Sciatic nerve (tissue), 2 donors: ENCODE measurements at regions not wholly inside any gene's neighbourhood (a gene's known extent, or its start where the extent isn't known, plus 50 kb on each side); places are given as distances from the start of the nearest gene placed in this dataset.
"Not testable (repeated sequence)": the region's sequence is repeated elsewhere in the genome, so short reads cannot be mapped to it uniquely, and the experiment has no call there.

Experiments
- ATAC-seq: fragments of 200-7000 bp; cut with Tn5 transposase; one replicate; pipeline ENCODE4 v1.9.1; 2020; ENCODE audit warnings: mild to moderate bottlenecking, moderate library complexity
- DNase-seq: peaks from one replicate; pipeline ENCODE4 v3.0.0-alpha.2; 2020; ENCODE audit warnings: low spot score
- intact Hi-C: fragments of 100-400 bp; cut with DNase I; formaldehyde crosslinking; loops from one replicate; pipeline ENCODE4 v1.14.2; 2022
- donor health status: DM: no; HTN: no; CAD: no.
- donor health status: DM: no; HTN: no; CAD: no.

DNA sequence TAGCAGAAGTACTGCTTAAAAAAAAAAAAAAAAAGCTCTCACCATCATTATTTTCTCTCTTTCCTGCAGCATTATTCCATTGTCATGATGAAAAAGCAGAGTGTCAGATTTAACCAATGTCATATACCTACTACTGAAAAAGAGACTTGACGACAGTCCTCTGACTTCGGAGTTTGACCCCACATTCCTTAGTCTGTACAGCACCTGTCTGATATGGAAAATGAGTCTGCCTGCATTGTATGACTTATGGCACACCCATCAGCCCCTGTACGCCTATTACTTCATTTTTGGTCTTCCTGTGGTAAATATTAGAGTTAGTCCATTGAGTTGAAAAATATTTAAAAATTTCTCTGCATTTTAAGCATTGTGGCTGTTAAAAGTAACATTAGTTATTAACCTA, 54.5 kb upstream of the NOX4 start:
- intact Hi-C loops = no loop called here
- DNase-seq (no peak), ATAC-seq (no peak)

DNA sequence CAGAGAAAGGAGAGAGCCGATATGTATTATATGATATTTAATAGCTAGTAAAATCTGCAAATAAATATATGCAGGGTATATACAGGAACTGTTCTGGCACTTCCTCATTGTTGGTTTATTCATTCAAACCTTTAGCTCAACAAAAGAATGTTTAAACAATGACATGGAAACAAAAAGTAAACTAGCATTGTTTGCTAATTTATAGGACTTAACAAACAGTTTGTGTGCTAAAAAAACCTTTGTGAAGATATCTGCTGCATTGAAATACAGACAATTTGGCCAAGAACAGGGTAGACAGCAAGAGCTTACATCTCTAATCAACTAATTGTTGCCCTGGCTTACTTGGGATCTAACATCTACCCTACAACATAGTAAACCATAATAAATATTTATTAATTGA, 64.6 kb upstream of the NOX4 start:
- ATAC-seq, intact Hi-C loops, DNase-seq: not testable (repeated sequence)

DNA sequence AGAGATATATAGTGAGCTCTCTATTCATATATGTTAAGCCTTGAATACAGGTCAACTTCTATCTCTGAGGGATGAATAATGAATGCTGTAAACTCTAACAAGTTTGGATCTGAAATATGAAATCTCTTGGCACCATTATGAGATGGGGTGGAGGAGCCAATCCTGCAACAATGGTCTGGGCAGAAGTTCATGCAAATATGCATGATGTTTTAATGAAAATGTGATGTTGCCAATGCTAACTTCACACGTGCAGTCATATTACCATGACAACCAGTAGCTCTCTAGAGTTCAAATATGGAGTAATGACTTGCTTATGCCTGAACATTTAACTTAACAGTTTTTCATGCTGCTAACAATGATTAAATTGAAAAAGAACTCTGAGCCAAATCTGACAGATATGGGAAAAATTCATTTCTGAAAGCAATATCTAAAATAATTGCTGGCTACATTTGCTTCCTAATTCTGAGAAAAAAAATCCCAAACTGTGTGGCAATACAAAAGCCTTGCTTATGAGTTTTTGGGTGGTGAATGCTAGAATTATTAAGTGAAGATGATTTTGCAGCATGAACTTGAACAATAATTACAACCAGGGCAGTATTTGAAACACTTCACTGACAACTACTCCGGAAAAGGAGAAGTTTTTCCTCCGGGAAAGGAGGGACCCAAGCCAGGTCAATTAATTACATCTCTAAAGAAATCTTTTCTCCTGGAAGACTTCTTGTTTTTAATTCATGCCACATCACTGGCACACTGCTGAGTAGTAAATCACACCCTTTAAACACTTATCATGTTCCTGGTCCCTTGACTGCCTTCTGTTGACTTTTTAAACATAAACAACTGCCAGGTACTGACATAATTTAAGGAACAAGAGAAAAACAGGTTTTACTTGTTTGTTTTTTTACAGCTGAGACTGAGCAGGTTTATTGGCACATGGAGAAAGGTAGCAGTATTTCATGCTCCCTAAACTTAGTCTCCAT, 65.8 kb upstream of the NOX4 start:
- DNase-seq, intact Hi-C loops: not testable (repeated sequence)
- peak; percentile 34 for ATAC-seq

DNA sequence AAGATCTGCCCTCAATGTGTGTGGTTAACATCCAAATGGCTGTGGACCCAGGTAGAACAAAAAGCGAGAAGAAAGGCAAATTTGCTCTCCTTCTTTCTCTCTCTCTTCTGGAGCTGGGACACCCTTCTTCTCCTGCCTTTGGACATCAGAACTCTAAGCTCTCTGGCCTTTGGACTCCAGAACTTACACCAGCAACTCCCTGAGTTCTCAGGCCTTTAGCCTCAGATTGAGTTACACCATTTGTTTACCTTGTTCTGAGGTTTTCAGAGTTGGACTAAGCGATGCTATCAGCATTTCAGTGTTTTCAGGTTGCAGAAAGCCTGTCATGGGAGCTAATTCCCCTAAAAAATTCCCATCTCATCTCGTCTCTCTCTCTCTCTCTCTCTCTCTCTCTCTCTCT, 69.4 kb upstream of the NOX4 start:
- DNase-seq, intact Hi-C loops, ATAC-seq: not testable (repeated sequence)

DNA sequence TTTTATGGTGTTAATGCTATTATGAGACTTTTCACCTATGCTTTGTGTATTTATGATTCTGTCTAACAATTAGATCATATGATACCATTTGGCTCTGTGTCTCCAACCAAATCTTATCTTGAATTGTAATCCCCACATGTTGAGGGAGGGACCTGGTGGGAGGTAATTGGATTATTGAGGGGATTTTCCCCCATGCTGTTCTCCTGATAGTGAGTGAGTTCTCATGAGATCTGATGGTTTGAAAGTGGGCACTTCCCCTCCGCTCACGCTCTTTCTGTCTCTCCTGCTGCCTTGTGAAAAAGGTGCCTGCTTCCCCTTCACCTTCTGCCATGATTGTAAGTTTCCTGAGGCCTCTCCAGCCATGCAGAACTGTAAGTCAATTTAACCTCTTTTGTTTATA, 71.6 kb upstream of the NOX4 start:
- DNase-seq, ATAC-seq, intact Hi-C loops: not testable (repeated sequence)

DNA sequence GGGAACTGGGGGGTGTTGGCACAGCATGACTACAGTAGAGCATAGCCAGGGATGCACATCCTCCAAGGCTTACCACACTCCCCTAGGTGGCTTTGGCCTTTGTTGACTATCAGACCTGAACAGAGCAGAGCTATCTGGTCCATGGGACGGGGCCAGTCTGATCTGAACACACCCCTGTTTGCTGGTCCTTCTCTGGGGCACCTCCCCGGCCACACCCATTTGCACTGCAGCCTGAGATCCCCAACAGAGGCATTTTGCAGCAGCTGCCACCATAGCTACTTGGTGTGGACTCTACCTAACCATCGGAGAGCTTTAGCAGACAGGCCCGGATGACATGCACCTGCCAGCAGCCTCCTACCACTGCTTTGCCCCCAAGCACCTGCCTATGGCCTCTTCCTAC, 75.8 kb upstream of the NOX4 start:
- intact Hi-C loops = no loop called here
- ATAC-seq (no peak), DNase-seq (no peak)

DNA sequence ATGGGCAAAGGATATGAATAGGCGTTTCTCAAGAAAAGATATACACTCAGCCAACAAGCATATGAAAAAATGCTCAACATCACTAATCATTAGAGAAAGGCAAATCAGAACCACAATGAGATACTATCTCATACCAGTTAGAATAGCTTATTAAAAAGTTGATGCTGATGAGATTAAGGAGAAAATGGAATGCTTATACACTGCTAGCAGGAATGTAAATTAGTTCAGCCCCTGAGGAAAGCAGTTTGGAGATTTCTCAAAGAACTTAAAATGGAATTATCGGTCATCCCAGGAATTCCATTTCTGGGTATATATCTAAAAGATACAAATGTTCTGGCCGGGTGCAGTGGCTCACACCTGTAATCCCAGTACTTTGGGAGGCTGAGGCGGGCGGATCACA, 78.2 kb upstream of the NOX4 start:
- ATAC-seq, DNase-seq, intact Hi-C loops: not testable (repeated sequence)

DNA sequence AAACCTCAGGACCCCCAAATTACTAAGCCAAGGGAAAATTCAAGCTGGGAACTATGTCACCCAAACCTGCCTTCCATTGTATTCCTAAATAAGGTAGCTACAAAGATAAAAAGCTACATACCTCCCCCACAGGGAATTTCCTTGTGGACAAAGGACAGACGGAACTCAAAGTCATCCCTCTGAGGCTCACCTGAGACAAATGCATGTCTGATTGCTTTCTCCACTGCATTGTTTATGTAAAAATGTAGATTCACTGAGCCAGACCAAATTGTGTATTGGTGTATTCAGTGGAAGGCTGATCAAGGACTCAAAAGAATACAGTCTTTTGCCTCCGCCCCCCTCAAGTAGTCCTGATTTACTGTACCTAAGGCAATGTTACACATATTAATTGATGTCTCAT, 80.5 kb upstream of the NOX4 start:
- ATAC-seq, intact Hi-C loops, DNase-seq: not testable (repeated sequence)

DNA sequence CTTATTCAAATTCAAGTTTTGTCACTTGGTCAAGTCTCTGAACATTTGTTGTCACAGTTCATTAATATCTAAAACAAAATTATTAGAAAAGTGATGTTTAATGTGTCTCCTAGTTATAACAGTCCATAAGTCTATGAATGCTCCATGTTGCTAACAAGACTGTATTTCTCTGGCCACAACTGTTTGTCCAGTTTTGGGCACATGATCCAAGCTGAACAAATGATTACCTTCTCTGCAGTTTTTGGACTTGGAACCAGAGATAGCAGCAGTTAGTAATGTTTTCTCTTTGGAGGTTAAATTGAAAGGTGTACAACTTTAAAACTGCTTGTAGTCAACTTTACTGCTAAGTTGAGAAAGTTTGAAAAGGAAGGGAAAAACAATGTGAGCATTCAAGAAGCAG, 84.7 kb upstream of the NOX4 start:
- ATAC-seq, intact Hi-C loops, DNase-seq: not testable (repeated sequence)

DNA sequence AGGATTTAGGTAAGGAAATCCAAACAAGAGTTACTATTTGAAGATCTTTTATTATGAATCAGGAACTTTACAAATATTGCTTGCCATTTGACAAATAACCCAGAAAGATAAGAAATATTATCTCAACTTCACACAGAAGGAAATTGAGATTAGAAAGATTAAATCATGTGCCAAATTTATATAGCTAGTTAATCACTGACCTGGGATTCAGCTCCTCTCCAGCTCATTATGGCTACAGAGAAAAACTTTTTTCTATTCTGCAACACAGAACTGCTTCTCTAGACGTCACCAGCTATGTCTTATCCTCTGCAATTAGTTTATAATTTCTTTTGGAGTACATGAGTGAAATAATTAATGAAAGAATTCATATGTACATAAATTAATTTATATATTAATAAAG, 86.3 kb upstream of the NOX4 start:
- intact Hi-C loops, ATAC-seq, DNase-seq: not testable (repeated sequence)

DNA sequence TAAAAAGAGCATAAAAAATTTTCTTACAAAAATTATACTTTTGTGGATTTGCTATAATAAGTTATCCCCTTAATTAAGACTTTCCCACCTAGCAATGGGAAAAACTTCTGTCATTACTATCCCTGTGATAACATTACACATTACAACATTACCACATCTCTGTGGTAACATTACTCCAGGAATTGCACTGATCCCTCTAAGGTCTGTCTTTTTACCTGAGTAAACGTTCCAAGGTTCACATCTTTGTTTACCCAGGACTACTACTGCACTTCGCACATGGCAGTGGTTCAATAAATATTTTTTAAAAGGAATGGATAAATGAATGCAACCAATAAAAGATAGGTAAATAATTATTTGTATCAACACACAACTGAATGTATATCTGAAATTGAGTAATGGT, 92.4 kb upstream of the NOX4 start:
- ATAC-seq = no peak
- DNase-seq = no peak
- intact Hi-C loops = no loop called here

DNA sequence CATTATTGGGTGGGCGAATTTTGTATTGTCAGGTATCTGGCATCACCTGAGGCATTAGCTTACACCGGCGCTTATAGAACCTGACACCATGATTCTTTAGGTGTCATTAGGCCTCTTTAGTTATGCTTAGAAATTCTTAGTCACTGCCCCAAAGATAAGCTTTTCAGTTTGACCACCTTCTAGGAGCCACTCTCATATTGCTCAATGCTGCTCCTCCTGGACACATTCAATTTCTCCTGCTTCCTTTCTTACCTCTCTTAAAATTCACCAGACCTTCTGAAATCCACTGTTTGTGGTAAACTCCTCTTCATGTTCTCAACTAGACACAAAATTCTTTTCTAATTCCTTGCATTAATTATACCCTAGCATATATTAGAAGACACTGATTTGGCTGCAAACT, 93.9 kb upstream of the NOX4 start:
- DNase-seq, ATAC-seq, intact Hi-C loops: not testable (repeated sequence)

DNA sequence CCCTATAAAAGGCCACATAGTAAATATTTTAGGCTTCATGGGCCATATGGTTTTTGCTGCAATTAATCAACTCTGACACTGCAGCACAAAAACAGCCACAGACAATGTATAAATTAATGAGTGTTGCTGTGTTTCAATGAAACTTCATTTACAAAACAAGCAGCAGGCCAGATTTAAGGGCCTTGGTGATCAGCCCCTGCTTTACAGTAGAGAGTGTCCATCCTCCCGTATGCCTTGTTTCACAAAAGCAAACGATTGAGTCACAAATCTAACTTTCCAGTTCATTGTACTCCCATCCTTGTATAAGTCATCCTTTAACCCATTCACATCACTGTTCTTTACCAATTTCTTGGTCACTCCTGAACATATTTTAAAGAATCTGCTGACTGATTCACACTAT, 94.3 kb upstream of the NOX4 start:
- DNase-seq, ATAC-seq, intact Hi-C loops: not testable (repeated sequence)

DNA sequence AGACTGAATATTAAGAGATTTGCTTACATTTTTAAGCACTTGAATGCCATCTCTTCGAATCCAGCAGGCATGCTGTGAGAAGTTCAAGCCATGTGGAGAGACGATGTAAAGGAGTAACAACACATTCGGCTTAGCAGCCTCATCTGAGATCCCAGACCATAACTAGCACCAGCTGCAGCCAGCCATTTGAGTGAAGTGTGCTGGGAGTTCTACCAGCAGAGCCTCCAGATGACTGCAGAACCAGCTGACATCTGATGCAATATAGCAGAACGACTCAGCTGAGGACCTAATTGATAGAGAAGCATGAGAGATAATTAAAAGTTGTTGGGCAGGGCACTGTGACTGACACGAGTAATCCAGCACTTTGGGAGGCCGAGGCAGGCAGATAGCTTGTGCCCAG, 98.2 kb upstream of the NOX4 start:
- intact Hi-C loops, DNase-seq, ATAC-seq: not testable (repeated sequence)

DNA sequence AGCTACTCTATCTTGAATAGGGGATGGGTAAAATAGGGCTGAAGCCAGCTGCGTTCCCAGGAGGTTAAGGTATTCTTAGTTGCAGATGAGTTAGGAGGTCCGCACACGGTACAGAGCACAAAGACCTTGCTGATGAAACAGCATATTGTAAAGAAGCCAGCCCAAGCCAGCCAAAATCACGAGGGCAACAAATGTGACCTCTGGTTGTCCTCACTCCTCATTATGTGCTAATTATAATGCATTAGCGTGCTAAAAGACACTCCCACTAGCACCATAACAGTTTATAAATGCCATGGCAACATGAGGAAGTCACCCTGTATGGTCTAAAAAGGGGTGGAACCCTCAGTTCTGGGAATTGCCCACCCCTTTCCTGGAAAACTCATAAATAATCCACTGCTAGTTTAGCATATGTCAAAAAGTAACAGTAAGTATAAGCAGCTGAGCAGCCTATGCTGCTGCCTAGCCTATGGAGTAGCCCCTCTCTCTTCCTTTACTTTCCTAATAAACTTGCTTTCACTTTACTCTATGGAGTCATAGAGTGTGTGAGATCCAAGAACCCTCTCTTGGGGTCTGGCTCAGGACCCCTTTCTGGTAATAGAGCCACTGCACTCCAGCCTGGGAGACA, 98.9 kb upstream of the NOX4 start:
- intact Hi-C loops, ATAC-seq, DNase-seq: not testable (repeated sequence)

DNA sequence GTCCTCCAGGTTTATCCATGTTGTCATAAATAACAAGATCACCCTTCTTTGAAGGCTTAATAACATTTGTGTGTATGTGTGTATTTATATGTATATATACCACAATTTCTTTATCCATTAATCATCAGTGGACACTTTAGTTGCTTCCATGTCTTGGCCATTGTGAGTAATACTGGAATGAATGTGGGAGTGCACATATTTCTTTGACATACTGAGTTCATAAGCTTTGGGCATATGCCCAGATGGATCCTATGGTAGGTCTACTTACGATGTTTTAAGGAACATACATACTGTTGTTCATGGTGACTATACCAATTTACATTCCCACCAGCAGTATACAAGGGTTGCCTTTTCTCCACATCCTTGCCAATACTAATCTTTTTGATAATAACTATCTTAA, 108.8 kb upstream of the TRIM77 start:
- intact Hi-C loops, ATAC-seq, DNase-seq: not testable (repeated sequence)

DNA sequence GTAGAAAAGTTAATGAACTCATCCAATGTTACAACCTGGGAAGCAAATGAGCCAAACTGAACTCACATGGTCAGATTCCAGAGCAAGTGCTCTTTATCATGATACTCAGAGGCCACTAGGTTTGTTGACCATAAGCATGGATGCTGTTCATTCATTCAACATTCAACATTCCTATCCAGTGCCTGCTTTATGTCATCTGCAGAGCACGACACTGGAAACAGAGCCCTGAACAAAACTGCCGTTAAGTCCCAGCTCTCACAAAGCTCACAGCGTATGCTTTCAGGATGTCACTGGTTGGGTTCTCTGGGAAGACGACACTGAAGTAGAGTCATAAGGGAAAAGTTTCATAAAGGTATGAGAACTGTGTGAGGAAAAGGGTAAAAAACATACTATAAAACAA, 105.8 kb upstream of the TRIM77 start:
- intact Hi-C loops = no loop called here
- DNase-seq (no peak), ATAC-seq (no peak)

DNA sequence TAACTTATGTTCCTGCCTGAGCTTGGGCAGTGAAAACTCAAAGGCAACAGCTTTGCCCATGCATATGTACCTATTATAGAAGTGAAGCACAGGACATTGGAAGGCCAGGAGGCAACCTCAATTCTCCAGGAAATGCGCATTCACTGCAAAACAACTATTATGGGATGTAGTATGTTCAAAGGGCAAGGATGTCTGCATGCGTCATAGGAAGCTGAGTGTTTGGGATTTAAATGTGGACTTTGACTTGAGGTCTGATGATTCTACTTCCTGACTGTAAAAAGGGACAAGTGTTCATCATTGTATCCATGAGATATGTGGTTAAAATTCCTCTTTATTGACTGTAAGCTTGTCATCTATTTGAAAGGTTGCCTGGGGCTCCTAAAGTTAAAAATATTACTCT, 103.3 kb upstream of the TRIM77 start:
- intact Hi-C loops, ATAC-seq, DNase-seq: not testable (repeated sequence)

DNA sequence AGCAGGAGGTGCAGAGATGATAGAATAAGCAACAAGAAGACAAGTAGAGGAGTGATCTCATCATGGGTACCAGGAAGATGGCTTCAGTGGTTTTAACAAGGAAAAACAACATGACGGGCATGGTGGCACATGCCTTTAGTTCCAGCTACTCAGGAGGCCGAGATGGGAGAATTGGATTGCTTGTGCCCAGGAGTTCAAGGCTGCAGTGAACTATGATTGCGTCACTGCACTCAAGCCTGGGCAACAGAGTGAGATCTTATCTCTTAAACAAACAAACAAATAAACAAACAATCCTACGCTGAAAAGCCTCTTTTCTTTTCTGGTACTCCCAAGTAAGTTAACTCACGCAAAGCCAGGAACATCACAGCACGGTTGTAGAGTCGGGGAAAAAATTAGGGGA, 102.6 kb upstream of the TRIM77 start:
- DNase-seq, intact Hi-C loops, ATAC-seq: not testable (repeated sequence)
